Naive B cell (primary cell): ENCODE measurements at regions not wholly inside any gene's neighbourhood (a gene's known extent, or its start where the extent isn't known, plus 50 kb on each side); places are given as distances from the start of the nearest gene placed in this dataset.

Experiments used
- ATAC-seq, 2 donors: fragments of 150-1000 bp; cut with Tn5 transposase; 2 replicates each; pipeline ENCODE4 v1.10.0; 2021; ENCODE audit warnings: low read depth in 2 of 2, mild to moderate bottlenecking in 2 of 2, moderate library complexity in 2 of 2
- DNase-seq: peaks from one replicate; pipeline ENCODE4 v3.0.0; 2022
- H3K27ac Mint-ChIP-seq, 6 donors: one replicate each; pipeline ENCODE4 v1.8.0; 2020 to 2022; ENCODE audit warnings: mild to moderate bottlenecking in 6 of 6, mixed read lengths in 6 of 6, moderate library complexity in 5 of 6, inconsistent platforms in 2 of 6
- H3K27me3 Mint-ChIP-seq, 3 donors: one replicate each; pipeline ENCODE4 v1.8.0; 2021 to 2022; ENCODE audit warnings: mixed read lengths in 3 of 3, mild to moderate bottlenecking in 1 of 3
- H3K36me3 Mint-ChIP-seq, 2 donors: one replicate each; pipeline ENCODE4 v1.8.0; 2020 to 2022; ENCODE audit warnings: mixed read lengths in 2 of 2, inconsistent platforms in 1 of 2, mild to moderate bottlenecking in 1 of 2
- H3K4me1 Mint-ChIP-seq, 3 donors: one replicate each; pipeline ENCODE4 v1.8.0; 2020 to 2022; ENCODE audit warnings: mixed read lengths in 3 of 3, inconsistent platforms in 1 of 3, mild to moderate bottlenecking in 1 of 3, moderate library complexity in 1 of 3
- H3K4me3 Mint-ChIP-seq, 8 donors: one replicate each; pipeline ENCODE4 v1.8.0; 2020 to 2022; ENCODE audit warnings: mild to moderate bottlenecking in 8 of 8, mixed read lengths in 8 of 8, moderate library complexity in 8 of 8, inconsistent platforms in 2 of 8
- H3K9me3 Mint-ChIP-seq, 7 donors: one replicate each; pipeline ENCODE4 v1.8.0; 2020 to 2022; ENCODE audit warnings: mixed read lengths in 7 of 7, mild to moderate bottlenecking in 5 of 7, inconsistent platforms in 2 of 7, moderate library complexity in 1 of 7

DNA sequence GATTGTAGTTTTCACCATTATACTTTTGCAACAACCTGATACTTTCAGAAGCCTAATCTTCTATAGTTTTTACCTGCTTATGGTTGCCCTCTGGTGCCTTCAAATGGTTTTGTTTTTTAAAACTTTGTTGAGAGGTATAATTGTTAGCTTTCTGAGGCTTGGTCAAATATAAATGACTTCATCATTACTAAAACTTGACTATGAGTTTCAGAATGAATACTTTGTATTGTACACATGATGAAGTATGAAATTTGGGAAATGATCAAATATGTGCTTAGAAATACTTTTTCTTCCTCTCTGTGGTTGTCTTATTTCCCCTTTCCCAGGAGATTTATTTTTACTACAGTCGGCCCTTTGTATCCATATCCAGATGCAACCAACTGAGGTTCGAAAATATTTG lies 151.8 kb upstream of the B3GALT2 start:
- DNase-seq (no peak), ATAC-seq (no peak)
- H3K9me3 Mint-ChIP-seq, result peaks cover 5 to 18% (median 13%) of the 10 kb centered on the region in 7 donors
- H3K4me1 Mint-ChIP-seq, result no peaks in the 10 kb centered on the region
- H3K27ac Mint-ChIP-seq, result no peak overlapping the region
- H3K36me3 Mint-ChIP-seq, result peaks cover 0 to 7% of the 10 kb centered on the region in 2 donors
- H3K27me3 Mint-ChIP-seq, result peaks cover 0 to 13% (median 0%) of the 10 kb centered on the region in 3 donors
- peak overlapping the region in 1 of 8 donors; percentile 37 for H3K4me3 Mint-ChIP-seq

DNA sequence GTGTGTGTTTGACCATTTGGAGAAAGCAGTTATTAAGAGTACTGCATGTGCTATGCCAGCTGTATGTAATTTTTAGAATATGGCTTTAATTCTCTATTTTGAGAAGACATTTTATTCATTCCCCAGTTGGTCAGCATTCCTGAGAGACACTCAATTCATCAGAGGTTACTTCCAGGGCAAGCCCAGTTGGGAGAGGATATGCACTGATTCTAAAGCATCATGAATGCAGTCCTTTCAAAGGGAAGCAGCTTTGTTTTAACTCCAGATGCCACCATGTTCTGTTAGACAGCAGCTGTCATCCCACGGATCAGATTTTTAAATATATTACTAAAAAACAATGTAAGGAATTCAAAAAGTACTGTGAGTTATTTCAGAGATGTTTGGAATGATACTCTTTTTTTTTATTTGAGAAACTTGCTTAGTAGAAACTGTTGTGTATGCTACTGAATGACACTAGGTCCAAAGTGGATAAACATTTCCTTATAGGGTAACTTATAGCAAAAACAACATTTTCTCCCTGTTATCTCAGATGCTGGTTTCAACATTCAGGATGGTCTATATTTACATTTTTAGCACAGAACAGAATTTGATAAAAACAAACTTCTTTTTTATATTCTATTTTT lies 149.5 kb upstream of the B3GALT2 start:
- Mint-ChIP-seq H3K27ac (no peak overlapping the region), H3K9me3 (peaks cover 15 to 39% (median 24%) of the 10 kb centered on the region in 7 donors), H3K27me3 (no peaks in the 10 kb centered on the region), H3K36me3 (peaks cover 0 to 23% of the 10 kb centered on the region in 2 donors), H3K4me3 (no peak overlapping the region), H3K4me1 (no peaks in the 10 kb centered on the region)
- ATAC-seq (no peak), DNase-seq (no peak)

DNA sequence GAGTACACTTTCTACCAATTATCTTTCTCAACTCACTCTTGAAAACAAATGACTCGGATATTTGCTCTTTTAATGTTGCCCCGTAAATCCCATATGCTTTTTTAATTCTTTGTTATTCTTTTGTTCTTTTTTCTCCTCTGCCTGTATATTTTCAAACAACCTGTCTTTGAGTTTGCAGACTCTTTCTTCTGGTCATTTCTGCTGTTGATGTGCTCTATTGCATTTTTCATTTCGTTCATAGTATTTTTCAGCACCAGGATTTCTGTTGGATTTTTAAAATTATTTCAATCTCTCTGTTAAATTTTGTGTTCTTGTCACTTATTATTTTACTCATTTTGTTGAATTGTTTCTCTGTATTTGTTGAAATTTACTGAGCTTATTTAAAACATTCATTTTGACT lies 146.8 kb upstream of the B3GALT2 start:
- no peak for ATAC-seq
- no peaks in the 10 kb centered on the region for H3K4me1 Mint-ChIP-seq

DNA sequence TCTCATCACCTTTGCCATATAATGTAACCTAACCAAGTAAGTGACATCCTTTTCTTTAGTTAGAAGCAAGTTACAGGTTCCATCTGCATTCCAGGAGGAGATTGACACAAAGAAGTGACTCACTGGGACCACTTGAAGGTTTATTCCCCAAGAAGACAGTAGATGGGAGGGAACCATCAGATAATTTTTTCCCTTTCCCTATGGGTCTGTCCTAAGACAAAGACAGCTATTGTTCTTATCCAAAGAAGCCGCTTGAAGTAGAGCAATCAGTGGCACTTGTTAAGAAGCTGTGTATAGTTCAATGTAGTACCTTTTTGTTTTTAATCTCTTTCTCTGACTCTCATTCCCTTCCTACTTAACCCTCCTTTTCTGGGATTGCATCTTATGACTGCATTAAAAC lies 139.9 kb upstream of the B3GALT2 start:
- Mint-ChIP-seq H3K9me3 (peaks cover 0 to 60% (median 17%) of the 10 kb centered on the region in 7 donors), H3K4me3 (no peak overlapping the region)

More for the DNA sequence above, 146.8 kb upstream of the B3GALT2 start:
- no peak overlapping the region for H3K27ac Mint-ChIP-seq
- peaks cover 15 to 56% (median 36%) of the 10 kb centered on the region in 7 donors for H3K9me3 Mint-ChIP-seq
- no peak overlapping the region for H3K4me3 Mint-ChIP-seq
- H3K36me3 Mint-ChIP-seq, result peaks cover 4 to 23% of the 10 kb centered on the region in 2 donors
- DNase-seq, result no peak
- H3K27me3 Mint-ChIP-seq, result peaks cover 0 to 6% (median 0%) of the 10 kb centered on the region in 3 donors

DNA sequence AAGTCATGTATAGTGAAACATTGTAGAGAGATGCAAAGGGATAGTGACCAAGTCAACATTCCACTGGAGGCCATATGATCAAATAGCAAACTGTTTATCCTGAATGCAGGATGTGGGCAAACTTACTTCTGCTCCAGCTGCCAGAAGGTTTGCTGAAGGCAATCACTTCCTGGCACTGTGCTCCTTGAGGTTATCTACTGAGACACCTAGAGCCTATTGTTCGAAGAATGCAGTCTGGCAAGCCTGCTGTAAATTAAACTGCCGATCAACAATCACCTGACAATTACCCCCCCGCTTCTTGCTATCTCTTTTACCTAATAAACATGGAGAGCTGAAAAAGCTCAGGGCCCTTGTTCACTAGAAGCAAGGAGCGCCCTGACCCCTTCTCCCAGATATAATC lies 139.4 kb upstream of the B3GALT2 start:
- H3K4me3 Mint-ChIP-seq, result no peak overlapping the region
- no peaks in the 10 kb centered on the region for H3K4me1 Mint-ChIP-seq
- DNase-seq (no peak), ATAC-seq (no peak)
- peaks cover 0 to 4% of the 10 kb centered on the region in 2 donors for H3K36me3 Mint-ChIP-seq
- H3K27me3 Mint-ChIP-seq, result peaks cover 0 to 6% (median 0%) of the 10 kb centered on the region in 3 donors
- H3K9me3 Mint-ChIP-seq, result peaks cover 0 to 56% (median 16%) of the 10 kb centered on the region in 7 donors
- H3K27ac Mint-ChIP-seq, result no peak overlapping the region

More for the DNA sequence above, 139.9 kb upstream of the B3GALT2 start:
- Mint-ChIP-seq H3K27ac (no peak overlapping the region), H3K36me3 (peaks cover 0 to 4% of the 10 kb centered on the region in 2 donors), H3K4me1 (no peaks in the 10 kb centered on the region), H3K27me3 (peaks cover 0 to 6% (median 0%) of the 10 kb centered on the region in 3 donors)
- ATAC-seq, result no peak
- DNase-seq, result no peak

DNA sequence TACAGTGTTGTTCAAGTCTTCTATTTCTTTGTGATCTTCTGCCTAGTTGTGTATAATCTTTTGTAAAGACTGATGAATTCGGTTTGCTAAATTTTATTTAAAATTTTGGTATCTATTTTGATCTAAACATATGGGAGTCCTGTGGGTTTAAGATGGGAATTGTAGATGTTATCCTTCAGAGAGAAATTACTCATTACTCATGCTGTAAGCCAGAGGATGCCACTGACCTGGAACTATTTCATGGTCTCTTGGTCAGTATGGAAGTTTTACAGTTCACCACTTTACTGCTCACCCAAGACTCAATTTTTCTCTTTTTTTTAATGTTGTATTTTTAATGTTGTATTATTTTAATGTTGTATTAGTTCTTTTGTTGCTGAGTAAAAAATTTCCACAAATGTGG lies 138.6 kb upstream of the B3GALT2 start:
- Mint-ChIP-seq H3K9me3 (peaks cover 0 to 52% (median 16%) of the 10 kb centered on the region in 7 donors), H3K4me3 (no peak overlapping the region)

DNA sequence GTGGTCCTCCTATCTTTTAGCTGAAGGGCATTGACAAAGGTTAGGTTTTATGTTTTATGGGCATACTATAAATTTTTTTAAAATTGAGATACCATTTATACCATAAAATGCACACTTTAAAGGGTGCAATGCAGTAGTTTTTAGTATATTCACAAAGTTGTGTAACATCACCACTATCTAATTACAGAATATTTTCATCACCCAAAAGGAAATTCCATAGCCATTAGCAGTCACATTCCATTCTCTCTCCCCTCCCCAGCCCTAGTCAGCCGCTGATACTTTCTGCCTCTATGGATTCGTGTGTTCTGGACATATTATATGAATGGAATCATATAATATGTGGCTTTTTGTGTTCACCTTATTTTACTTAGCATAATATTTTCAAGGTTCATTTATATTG lies 135.8 kb upstream of the B3GALT2 start:
- H3K4me3 Mint-ChIP-seq, result no peak overlapping the region
- ATAC-seq (no peak), DNase-seq (no peak)
- no peaks in the 10 kb centered on the region for H3K27me3 Mint-ChIP-seq
- H3K4me1 Mint-ChIP-seq, result no peaks in the 10 kb centered on the region
- no peaks in the 10 kb centered on the region for H3K36me3 Mint-ChIP-seq
- H3K27ac Mint-ChIP-seq, result no peak overlapping the region
- peaks cover 0 to 48% (median 18%) of the 10 kb centered on the region in 7 donors for H3K9me3 Mint-ChIP-seq

More for the DNA sequence above, 138.6 kb upstream of the B3GALT2 start:
- DNase-seq (no peak), ATAC-seq (no peak)
- H3K27ac Mint-ChIP-seq, result no peak overlapping the region
- H3K36me3 Mint-ChIP-seq, result peaks cover 0 to 4% of the 10 kb centered on the region in 2 donors
- no peaks in the 10 kb centered on the region for H3K4me1 Mint-ChIP-seq
- H3K27me3 Mint-ChIP-seq, result peaks cover 0 to 5% (median 0%) of the 10 kb centered on the region in 3 donors

DNA sequence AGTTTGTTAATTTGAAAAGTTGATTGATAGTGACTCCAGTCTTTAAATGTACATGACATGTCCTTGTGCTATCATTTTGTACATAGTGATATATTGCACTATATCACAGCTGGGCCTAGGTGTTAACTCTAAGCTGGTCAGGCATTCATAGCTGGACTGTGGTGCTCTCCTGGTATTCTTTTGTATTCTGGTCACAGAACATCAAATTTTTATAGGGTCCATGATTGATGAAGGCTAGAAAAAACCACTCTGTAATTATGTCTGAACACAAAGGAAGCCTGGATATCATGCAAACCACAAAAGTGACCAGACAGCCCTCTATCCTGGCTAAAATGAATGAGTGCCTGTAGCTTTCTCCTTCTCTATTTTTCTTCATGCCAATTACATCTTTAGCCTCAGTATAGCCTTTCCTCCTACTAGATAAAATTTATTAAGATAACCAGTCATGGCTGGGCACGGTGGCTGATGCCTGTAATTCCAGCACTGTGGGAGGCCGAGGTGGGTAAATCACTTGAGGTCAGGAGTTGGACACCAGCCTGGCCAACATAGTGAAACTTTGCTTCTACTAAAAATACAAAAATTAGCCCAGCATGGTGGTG lies 134.9 kb upstream of the B3GALT2 start:
- no peaks in the 10 kb centered on the region for H3K4me1 Mint-ChIP-seq
- no peak overlapping the region for H3K4me3 Mint-ChIP-seq
- H3K36me3 Mint-ChIP-seq, result no peaks in the 10 kb centered on the region
- peaks cover 0 to 44% (median 18%) of the 10 kb centered on the region in 7 donors for H3K9me3 Mint-ChIP-seq
- no peak overlapping the region for H3K27ac Mint-ChIP-seq
- ATAC-seq (no peak), DNase-seq (no peak)
- no peaks in the 10 kb centered on the region for H3K27me3 Mint-ChIP-seq

DNA sequence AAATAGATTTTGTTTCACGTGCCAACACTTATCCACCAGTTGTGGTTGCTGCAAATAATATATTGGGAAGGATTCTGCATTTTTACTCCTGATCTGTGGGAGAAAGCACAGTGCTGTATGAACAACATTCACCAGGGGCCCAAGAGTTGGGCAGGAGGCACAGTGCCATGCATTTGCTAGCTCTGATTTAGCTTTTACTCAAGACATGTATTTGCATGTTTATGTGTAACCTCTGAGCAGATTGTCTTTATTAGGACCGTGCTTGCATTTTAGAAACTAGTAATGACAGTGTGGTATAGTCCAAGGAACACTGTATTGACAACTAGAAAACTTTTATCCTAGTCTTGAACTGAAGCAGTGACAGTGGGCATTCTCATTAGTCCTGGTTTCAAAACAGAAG lies 133.9 kb upstream of the B3GALT2 start:
- H3K27me3 Mint-ChIP-seq, result peaks cover 0 to 5% (median 0%) of the 10 kb centered on the region in 3 donors
- H3K4me3 Mint-ChIP-seq, result no peak overlapping the region
- DNase-seq, result no peak
- H3K4me1 Mint-ChIP-seq, result no peaks in the 10 kb centered on the region
- H3K27ac Mint-ChIP-seq, result no peak overlapping the region
- no peak for ATAC-seq
- peaks cover 0 to 36% (median 14%) of the 10 kb centered on the region in 7 donors for H3K9me3 Mint-ChIP-seq
- no peaks in the 10 kb centered on the region for H3K36me3 Mint-ChIP-seq

DNA sequence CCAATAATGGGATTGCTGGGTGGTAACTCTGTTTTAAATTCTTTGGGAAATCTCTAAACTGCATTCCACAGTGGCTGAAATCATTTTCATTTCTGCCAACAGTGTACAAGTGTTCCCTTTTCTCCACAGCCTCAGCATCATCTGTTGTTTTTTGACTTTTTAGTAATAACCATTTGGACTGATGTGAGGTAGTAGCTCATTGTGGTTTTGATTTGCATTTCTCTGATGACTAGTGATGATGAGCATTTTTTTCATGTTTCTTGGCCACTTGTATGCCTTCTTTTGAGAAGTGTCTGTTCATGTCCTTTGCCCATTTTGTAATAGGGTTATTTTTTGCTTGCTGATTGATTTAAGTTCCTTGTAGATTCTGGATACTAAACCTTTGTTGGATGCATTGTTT lies 131.9 kb upstream of the B3GALT2 start:
- Mint-ChIP-seq H3K27me3 (peaks cover 0 to 14% (median 0%) of the 10 kb centered on the region in 3 donors), H3K4me3 (no peak overlapping the region), H3K36me3 (no peaks in the 10 kb centered on the region), H3K27ac (no peak overlapping the region), H3K9me3 (peaks cover 0 to 21% (median 12%) of the 10 kb centered on the region in 7 donors), H3K4me1 (no peaks in the 10 kb centered on the region)
- ATAC-seq (no peak), DNase-seq (no peak)

DNA sequence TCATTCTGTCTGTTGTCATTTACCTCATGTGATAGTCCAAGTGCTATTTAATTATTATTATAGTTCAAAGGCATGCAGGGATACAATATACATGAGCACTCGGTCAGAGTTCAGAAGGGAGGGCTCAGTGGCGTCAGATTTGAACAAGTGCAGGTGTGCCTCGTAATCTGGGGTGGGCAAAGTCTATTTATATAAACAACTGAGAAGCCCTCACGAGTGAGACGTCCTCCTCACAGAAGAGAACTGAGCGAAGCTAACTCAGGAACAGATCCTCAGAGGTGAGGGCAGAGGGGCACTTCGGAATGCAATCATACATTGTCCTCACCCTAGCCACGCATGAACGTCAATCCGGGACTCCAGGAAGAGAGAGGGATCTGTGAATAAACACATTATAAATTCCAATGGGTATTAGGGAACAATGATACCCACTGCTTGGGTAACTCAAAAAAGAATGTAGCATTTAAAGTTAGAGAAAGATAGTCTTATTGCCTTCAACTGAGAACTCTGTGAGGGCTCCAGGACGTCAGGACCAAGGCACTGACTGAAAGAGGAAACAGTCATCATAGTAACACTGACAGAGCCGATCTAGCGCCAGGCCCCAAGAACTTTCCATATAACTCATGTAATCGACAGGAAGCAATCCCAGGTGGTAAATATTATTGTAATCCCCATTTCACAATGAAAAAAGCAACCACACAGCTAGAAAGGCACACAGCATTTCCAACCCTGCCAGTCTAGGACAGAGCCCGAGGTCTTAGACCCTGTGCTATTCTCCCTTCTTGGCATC lies 127.1 kb upstream of the B3GALT2 start:
- peaks cover 0 to 8% (median 6%) of the 10 kb centered on the region in 7 donors for H3K9me3 Mint-ChIP-seq
- H3K27me3 Mint-ChIP-seq, result peaks cover 0 to 18% (median 0%) of the 10 kb centered on the region in 3 donors
- no peak overlapping the region for H3K27ac Mint-ChIP-seq
- H3K4me3 Mint-ChIP-seq, result no peak overlapping the region
- no peaks in the 10 kb centered on the region for H3K36me3 Mint-ChIP-seq
- no peak for ATAC-seq
- DNase-seq, result no peak
- H3K4me1 Mint-ChIP-seq, result no peaks in the 10 kb centered on the region

DNA sequence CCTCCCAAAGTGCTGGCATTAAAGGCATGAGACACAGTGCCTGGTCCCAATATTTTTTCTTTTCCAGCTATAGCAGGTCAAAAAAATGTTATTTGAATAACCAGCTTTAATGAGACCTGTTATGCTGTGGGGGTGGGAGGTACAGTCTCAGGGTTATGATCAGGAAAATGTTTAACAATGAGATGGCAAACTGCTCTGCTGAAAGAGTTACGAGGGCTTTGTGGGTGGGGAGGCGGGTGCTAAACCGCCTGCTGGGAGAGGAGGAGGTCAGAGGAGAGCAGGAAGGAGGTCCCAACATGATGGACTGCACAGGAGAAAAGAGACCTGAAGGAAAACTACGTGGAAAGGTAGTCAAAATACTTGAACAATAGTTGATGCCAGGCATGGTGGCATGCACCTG lies 126.0 kb upstream of the B3GALT2 start:
- no peak for ATAC-seq
- no peak overlapping the region for H3K27ac Mint-ChIP-seq

DNA sequence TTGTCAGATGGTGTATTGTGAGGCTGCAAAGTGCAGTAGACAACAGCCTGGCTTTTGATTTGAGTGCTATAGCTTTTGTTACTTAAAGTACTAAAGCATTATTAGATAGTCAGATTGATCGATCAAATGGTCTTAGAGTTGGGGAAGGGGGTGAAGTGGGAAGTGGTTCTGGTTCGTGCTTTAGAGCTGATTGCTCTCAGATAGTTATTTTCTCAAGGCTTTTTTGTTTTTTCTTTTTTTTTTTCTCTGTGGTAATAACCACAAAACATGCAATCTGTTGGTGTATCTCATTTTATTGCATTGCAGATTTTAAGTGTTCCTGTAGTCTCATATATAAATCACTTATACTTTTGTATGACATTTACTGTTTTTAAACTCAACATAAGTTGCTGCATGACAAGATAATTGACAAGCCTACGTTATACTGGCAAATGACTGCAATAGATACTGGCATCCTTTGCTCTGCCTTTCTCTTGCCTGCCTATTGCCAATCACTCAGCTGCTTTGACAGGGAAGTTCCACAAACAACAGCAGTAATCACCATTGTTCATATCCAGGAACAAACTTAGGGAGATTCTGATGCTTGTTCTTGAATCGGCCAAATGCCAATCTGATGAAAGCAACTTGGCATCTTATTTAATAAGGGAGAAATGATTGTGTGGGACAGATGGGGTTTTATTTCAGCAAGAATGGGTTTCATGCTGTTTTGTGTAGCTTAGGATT lies 125.0 kb upstream of the B3GALT2 start:
- no peaks in the 10 kb centered on the region for H3K36me3 Mint-ChIP-seq
- H3K4me3 Mint-ChIP-seq, result no peak overlapping the region
- no peaks in the 10 kb centered on the region for H3K4me1 Mint-ChIP-seq
- no peak for DNase-seq
- peaks cover 0 to 6% (median 0%) of the 10 kb centered on the region in 7 donors for H3K9me3 Mint-ChIP-seq
- no peak for ATAC-seq
- H3K27me3 Mint-ChIP-seq, result peaks cover 0 to 18% (median 0%) of the 10 kb centered on the region in 3 donors
- peak overlapping the region in 1 of 6 donors; percentile 35 for H3K27ac Mint-ChIP-seq

More for the DNA sequence above, 126.0 kb upstream of the B3GALT2 start:
- DNase-seq, result no peak
- Mint-ChIP-seq H3K9me3 (peaks cover 0 to 6% (median 0%) of the 10 kb centered on the region in 7 donors), H3K4me1 (no peaks in the 10 kb centered on the region), H3K4me3 (no peak overlapping the region), H3K27me3 (peaks cover 0 to 18% (median 0%) of the 10 kb centered on the region in 3 donors), H3K36me3 (no peaks in the 10 kb centered on the region)
